PC-9 (cell line): ENCODE measurements at regions not wholly inside any gene's neighbourhood (a gene's known extent, or its start where the extent isn't known, plus 50 kb on each side); places are given as distances from the start of the nearest gene placed in this dataset.

Experiments
- BruUV-seq: library from RNA; stranded (reverse); fragments of 400-500 nt; replicated peaks from 2 replicates; lab custom pipeline; 2021; lab: Mats Ljungman, UMichigan
- CTCF ChIA-PET: fragments of 300-600 bp; sonication (Branson Sonifier 250); formaldehyde crosslinking; loops from one replicate; lab custom pipeline; 2022; ENCODE audit warnings: antibody characterized with exemption; lab: Charles Lee
- POLR2A ChIA-PET: fragments of 300-600 bp; sonication (Branson Sonifier 250); formaldehyde crosslinking; loops from one replicate; lab custom pipeline; 2022; ENCODE audit warnings: antibody characterized with exemption; ENCODE audit not compliant: unreplicated experiment; lab: Charles Lee
- DNase-seq, 2 experiments: peaks; one replicate each; pipeline versions ENCODE4 v3.0.0 to v3.0.0-alpha.2; 2015 to 2022; ENCODE audit warnings: mixed read lengths in 1 of 2
- H2AFZ ChIP-seq: fragments of 200-600 bp; sonication (generic); 2 replicates; pipeline ENCODE4 v1.8.1; 2017; ENCODE audit warnings: antibody characterized with exemption
- H3F3A ChIP-seq: fragments of 200-600 bp; sonication (generic); 2 replicates; pipeline ENCODE4 v1.8.1; 2017; ENCODE audit warnings: antibody characterized with exemption, mild to moderate bottlenecking, low read depth; ENCODE audit not compliant: insufficient read depth
- H3K27ac ChIP-seq: fragments of 200-600 bp; sonication (generic); 2 replicates; pipeline ENCODE4 v1.6.1; 2016; ENCODE audit warnings: mixed run types
- H3K27me3 ChIP-seq: fragments of 200-600 bp; sonication (generic); 2 replicates; pipeline ENCODE4 v1.6.1; 2016; ENCODE audit warnings: low read depth, mixed run types; ENCODE audit not compliant: insufficient read depth
- H3K36me3 ChIP-seq: fragments of 200-600 bp; sonication (generic); 2 replicates; pipeline ENCODE4 v1.6.1; 2016; ENCODE audit warnings: low read depth, mixed run types
- H3K4me1 ChIP-seq: fragments of 200-600 bp; sonication (generic); replicated peaks from 2 replicates; pipeline ENCODE4 v1.6.1; 2016; ENCODE audit warnings: mixed run types; ENCODE audit not compliant: insufficient read depth
- H3K4me2 ChIP-seq: fragments of 200-600 bp; sonication (generic); 2 replicates; pipeline ENCODE4 v1.6.1; 2017; ENCODE audit warnings: mixed run types
- H3K4me3 ChIP-seq: fragments of 200-600 bp; sonication (generic); 2 replicates; pipeline ENCODE4 v1.6.1; 2016; ENCODE audit warnings: mixed run types
- H3K79me2 ChIP-seq: fragments of 200-600 bp; sonication (generic); 2 replicates; pipeline ENCODE4 v1.6.1; 2017; ENCODE audit warnings: low read depth, mixed run types
- H3K9me2 ChIP-seq: fragments of 200-600 bp; sonication (generic); 2 replicates; pipeline ENCODE4 v1.8.1; 2017; ENCODE audit warnings: mild to moderate bottlenecking; ENCODE audit not compliant: insufficient read depth
- H3K9me3 ChIP-seq: fragments of 200-600 bp; sonication (generic); 2 replicates; pipeline ENCODE4 v1.8.1; 2016; ENCODE audit warnings: low read depth; ENCODE audit not compliant: insufficient read depth
- H4K20me1 ChIP-seq: fragments of 200-600 bp; sonication (generic); 2 replicates; pipeline ENCODE4 v1.8.1; 2017; ENCODE audit not compliant: insufficient read depth
- EZH2 ChIP-seq: fragments of 200-600 bp; sonication (generic); IDR thresholded peaks from 2 replicates; pipeline ENCODE4 v1.8.0; 2017; ENCODE audit warnings: antibody characterized with exemption, low read depth
- intact Hi-C: fragments of 100-400 bp; cut with micrococcal nuclease; formaldehyde crosslinking; loops from one replicate; pipeline ENCODE4 v1.10.0; 2022; ENCODE audit not compliant: unreplicated experiment
- TF ChIP-seq, protein P1 (sequence below): fragments of 200-600 bp; sonication (generic); conservative IDR thresholded peaks from 2 replicates; pipeline ENCODE4 v1.6.1; 2017; ENCODE audit warnings: mixed run types, antibody characterized with exemption, mild to moderate bottlenecking, moderate library complexity

DNA sequence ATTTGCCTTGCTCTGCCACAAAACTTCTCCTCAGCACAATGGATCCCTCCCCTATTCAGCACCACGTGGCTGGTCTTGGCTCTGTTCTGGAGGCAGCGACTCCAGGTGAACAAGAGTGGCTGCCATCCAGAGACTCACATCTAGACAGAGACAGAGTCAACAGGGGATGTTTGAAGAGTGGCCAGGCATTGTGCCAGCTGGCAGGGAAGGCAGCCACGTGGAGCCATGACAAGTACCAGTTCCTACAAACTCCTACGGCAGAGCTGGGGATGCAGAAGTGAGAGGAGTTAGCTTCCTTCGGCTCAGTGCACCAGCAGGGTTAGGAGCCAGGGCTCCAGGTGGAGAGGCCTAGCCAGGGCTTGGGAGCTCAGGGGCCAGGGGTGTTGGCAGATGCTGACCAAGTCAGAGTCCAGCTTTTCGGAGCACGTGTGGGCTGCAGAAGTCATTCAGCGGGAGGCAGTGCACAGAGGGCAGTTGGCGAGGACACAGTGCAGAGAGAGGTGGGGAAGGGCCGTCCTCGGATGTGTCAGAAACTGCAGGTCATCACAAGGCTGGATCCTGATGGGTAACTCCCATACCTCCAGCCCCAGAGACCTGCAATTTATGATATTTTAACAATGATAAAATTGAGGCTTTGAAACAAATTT, 171.7 kb upstream of the PDE10A start:
- ChIA-PET CTCF (no interaction called here), POLR2A (no interaction called here)
- H3K27ac ChIP-seq, result no peak overlapping the region

DNA sequence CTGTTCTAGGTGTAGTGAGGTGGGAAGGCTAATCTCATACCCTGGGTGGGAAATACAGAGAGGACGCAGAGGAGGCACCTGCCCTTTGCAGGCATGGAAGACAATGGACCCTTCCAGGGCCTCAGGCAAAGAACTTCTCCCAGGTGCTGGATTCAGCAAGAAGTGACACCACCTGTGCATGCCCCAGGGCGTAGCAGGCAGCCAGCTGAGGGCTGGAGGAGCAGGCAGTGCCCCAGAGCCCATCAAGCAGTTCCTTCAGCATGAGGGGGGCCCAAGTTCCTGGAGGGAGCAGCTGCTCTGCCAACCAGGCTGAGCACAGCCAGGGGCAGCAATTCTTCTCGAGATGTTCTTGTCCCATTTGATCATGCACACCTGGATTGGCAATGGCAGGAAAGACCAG, 170.3 kb upstream of the PDE10A start:
- H4K20me1 ChIP-seq, result no peaks in the 10 kb centered on the region
- POLR2A ChIA-PET, result no interaction called here
- no peaks in the 10 kb centered on the region for H3K4me1 ChIP-seq
- H3K4me2 ChIP-seq, result no peak overlapping the region
- no peaks in the 10 kb centered on the region for H3K79me2 ChIP-seq
- H3K36me3 ChIP-seq, result no peaks in the 10 kb centered on the region
- H3K27me3 ChIP-seq, result peaks cover 85% of the 10 kb centered on the region
- H3K9me3 ChIP-seq, result no peaks in the 10 kb centered on the region
- no peaks in the 10 kb centered on the region for H3F3A ChIP-seq
- no peaks in the 10 kb centered on the region for H3K9me2 ChIP-seq
- H3K27ac ChIP-seq, result no peak overlapping the region
- H2AFZ ChIP-seq, result no peak overlapping the region
- DNase-seq, result no peak
- H3K4me3 ChIP-seq, result no peak overlapping the region
- CTCF ChIA-PET, result no interaction called here
- intact Hi-C loops, result no loop called here
- BruUV-seq, result no TSS peak
- TF ChIP-seq, protein P1, sequence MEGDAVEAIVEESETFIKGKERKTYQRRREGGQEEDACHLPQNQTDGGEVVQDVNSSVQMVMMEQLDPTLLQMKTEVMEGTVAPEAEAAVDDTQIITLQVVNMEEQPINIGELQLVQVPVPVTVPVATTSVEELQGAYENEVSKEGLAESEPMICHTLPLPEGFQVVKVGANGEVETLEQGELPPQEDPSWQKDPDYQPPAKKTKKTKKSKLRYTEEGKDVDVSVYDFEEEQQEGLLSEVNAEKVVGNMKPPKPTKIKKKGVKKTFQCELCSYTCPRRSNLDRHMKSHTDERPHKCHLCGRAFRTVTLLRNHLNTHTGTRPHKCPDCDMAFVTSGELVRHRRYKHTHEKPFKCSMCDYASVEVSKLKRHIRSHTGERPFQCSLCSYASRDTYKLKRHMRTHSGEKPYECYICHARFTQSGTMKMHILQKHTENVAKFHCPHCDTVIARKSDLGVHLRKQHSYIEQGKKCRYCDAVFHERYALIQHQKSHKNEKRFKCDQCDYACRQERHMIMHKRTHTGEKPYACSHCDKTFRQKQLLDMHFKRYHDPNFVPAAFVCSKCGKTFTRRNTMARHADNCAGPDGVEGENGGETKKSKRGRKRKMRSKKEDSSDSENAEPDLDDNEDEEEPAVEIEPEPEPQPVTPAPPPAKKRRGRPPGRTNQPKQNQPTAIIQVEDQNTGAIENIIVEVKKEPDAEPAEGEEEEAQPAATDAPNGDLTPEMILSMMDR, result no peak
- TF ChIP-seq EZH2, result no peak

More for the DNA sequence above, 171.7 kb upstream of the PDE10A start:
- TF ChIP-seq, protein P1, result no peak
- no peak for TF ChIP-seq EZH2
- no peaks in the 10 kb centered on the region for H3K4me1 ChIP-seq
- H3K27me3 ChIP-seq, result peaks cover 80% of the 10 kb centered on the region
- H3K79me2 ChIP-seq, result no peaks in the 10 kb centered on the region
- H4K20me1 ChIP-seq, result no peaks in the 10 kb centered on the region
- BruUV-seq, result no TSS peak
- intact Hi-C loops, result no loop called here
- H3K9me3 ChIP-seq, result no peaks in the 10 kb centered on the region
- DNase-seq, result no peak
- no peaks in the 10 kb centered on the region for H3K36me3 ChIP-seq
- H3K9me2 ChIP-seq, result no peaks in the 10 kb centered on the region
- no peaks in the 10 kb centered on the region for H3F3A ChIP-seq
- H2AFZ ChIP-seq, result no peak overlapping the region
- H3K4me3 ChIP-seq, result no peak overlapping the region
- H3K4me2 ChIP-seq, result no peak overlapping the region

DNA sequence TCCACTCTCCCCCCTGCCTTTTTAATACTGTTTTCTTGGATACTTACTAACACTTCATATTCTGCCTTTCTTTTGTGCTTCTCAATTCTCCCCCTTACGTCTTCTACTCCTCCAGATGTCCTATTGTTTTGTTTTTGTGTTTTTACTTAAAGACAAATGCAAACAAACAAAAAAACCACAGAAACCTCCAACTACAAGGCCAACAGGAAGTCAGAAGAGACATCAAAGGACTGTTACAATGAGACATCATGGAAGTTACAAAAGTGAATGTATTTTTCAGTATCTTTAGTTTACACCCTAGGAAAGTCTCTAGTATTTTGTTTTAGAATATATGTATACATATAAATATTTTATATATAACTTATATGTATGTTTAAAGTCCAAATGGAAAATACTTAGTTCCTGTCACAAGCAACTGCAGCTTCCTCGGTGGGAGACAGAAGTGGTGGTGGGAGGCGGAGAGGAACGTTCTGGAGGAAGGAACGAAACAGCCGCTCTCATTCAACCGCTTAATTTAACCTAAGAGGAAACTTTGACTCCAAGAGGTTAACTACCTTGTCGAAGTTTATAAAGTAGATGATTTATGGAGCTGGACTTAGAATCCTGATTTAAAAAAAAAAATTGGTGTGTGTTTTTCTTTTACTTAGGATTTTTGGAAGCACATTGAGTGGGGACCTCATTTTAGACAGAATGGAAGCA, 168.9 kb upstream of the PDE10A start:
- ChIA-PET CTCF (no interaction called here), POLR2A (no interaction called here)
- H4K20me1 ChIP-seq, result no peaks in the 10 kb centered on the region
- no peaks in the 10 kb centered on the region for H3K9me2 ChIP-seq
- DNase-seq, result no peak
- H3K27me3 ChIP-seq, result peaks cover 95% of the 10 kb centered on the region
- H2AFZ ChIP-seq, result no peak overlapping the region
- H3K4me2 ChIP-seq, result no peak overlapping the region
- BruUV-seq, result no TSS peak
- H3K27ac ChIP-seq, result no peak overlapping the region
- no peaks in the 10 kb centered on the region for H3K79me2 ChIP-seq
- H3K4me1 ChIP-seq, result no peaks in the 10 kb centered on the region
- intact Hi-C loops, result no loop called here
- H3K9me3 ChIP-seq, result no peaks in the 10 kb centered on the region
- no peak overlapping the region for H3K4me3 ChIP-seq
- TF ChIP-seq EZH2, result no peak
- TF ChIP-seq, protein P1, result no peak
- no peaks in the 10 kb centered on the region for H3F3A ChIP-seq
- H3K36me3 ChIP-seq, result no peaks in the 10 kb centered on the region
